Psoas muscle (tissue), 7 donors: ENCODE measurements at regions not wholly inside any gene's neighbourhood (a gene's known extent, or its start where the extent isn't known, plus 50 kb on each side); places are given as distances from the start of the nearest gene placed in this dataset.

Experiments used
- ATAC-seq, 4 donors: fragments of 200-7000 bp; cut with Tn5 transposase; one replicate each; pipeline ENCODE4 v1.9.1; 2020; ENCODE audit warnings: moderate library complexity in 3 of 4, mild to moderate bottlenecking in 2 of 4
- DNase-seq, 2 donors: peaks; one replicate each; pipeline ENCODE4 v3.0.0-alpha.2; 2020
- H3K27ac ChIP-seq: fragments of 200-600 bp; one replicate; pipeline ENCODE4 v1.8.0; 2022
- H3K27me3 ChIP-seq, 3 donors: fragments of 200-600 bp in 1 of 3; one replicate each; pipeline versions ENCODE4 v1.6.1 to v1.8.0; 2013 to 2022; ENCODE audit warnings: low read length in 2 of 3, mild to moderate bottlenecking in 2 of 3, moderate library complexity in 1 of 3; ENCODE audit not compliant: insufficient read depth in 3 of 3
- H3K36me3 ChIP-seq, 2 donors: fragments of 200-600 bp in 1 of 2; one replicate each; pipeline versions ENCODE4 v1.6.1 to v1.8.0; 2013 to 2022; ENCODE audit warnings: low read depth in 1 of 2, mild to moderate bottlenecking in 1 of 2, moderate library complexity in 1 of 2; ENCODE audit not compliant: insufficient read depth in 1 of 2
- H3K4me1 ChIP-seq: fragments of 200-600 bp; one replicate; pipeline ENCODE4 v1.8.0; 2022
- H3K4me3 ChIP-seq: fragments of 200-600 bp; one replicate; pipeline ENCODE4 v1.8.0; 2022; ENCODE audit warnings: mild to moderate bottlenecking
- H3K9me3 ChIP-seq: fragments of 200-600 bp; one replicate; pipeline ENCODE4 v1.8.0; 2022
- WGBS, 3 donors: extraction: QIAGEN DNeasy Blood & Tissue Kit; methylation state at CpG; one replicate each; pipeline versions ENCODE4 v1.1.6 to v1.1.7; 2013; 5-methylcytosine and 5-hydroxymethylcytosine counted together
- intact Hi-C, 2 donors: fragments of 100-400 bp; cut with DNase I; formaldehyde crosslinking; loops; one replicate each; pipeline versions ENCODE4 v1.11.0 to v1.14.2; 2022
- TF ChIP-seq, protein P1 (sequence below): fragments of 200-600 bp; IDR thresholded peaks from one replicate; pipeline ENCODE4 v1.8.0; 2022; ENCODE audit warnings: antibody characterized with exemption
- donor health status: healthy with polysubstance abuse.
- donor health status: DM: no; HTN: no; CAD: no; lungs with moderate emphysema.
- donor health status: Bipolar disorder and iron deficiency.
- donor health status: healthy.
- donor health status: DM: yes; HTN: yes; CAD: no.
- donor health status: DM: no; HTN: no; CAD: no.
- donor health status: DM: yes; HTN: yes; CAD: no.

DNA sequence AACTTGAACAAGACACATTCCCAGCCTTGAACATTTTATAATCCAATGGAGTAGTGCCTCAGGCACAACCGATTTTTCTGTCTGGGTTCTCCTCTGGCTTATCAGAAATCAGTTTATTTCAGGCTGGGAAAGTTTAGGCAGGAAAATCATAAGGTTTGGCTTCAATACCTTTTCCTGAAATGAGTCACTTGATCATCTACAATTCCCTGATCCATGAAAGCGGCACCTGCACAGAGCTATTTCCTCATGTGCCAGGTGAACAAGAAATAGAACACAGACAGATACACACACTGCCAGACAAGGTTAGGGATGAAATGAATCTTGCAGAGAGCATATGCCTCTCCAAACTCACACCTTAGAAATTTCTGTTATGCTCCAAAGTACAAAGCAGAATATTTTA, 106.7 kb upstream of the OR9G4 start:
- Histone ChIP-seq H3K4me3 (no peak overlapping the region), H3K27ac (no peak overlapping the region), H3K4me1 (no peaks in the 10 kb centered on the region), H3K9me3 (no peaks in the 10 kb centered on the region), H3K27me3 (peaks cover 0 to 4% (median 0%) of the 10 kb centered on the region in 3 donors), H3K36me3 (no peaks in the 10 kb centered on the region)
- intact Hi-C loops, result no loop called here
- TF ChIP-seq, protein P1, sequence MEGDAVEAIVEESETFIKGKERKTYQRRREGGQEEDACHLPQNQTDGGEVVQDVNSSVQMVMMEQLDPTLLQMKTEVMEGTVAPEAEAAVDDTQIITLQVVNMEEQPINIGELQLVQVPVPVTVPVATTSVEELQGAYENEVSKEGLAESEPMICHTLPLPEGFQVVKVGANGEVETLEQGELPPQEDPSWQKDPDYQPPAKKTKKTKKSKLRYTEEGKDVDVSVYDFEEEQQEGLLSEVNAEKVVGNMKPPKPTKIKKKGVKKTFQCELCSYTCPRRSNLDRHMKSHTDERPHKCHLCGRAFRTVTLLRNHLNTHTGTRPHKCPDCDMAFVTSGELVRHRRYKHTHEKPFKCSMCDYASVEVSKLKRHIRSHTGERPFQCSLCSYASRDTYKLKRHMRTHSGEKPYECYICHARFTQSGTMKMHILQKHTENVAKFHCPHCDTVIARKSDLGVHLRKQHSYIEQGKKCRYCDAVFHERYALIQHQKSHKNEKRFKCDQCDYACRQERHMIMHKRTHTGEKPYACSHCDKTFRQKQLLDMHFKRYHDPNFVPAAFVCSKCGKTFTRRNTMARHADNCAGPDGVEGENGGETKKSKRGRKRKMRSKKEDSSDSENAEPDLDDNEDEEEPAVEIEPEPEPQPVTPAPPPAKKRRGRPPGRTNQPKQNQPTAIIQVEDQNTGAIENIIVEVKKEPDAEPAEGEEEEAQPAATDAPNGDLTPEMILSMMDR, result no peak
- no peak for ATAC-seq
- 74 to 83% (median 79%) methylated on average over 2 of the region's 2 CpGs for WGBS, 3 donors
- DNase-seq, result no peak

DNA sequence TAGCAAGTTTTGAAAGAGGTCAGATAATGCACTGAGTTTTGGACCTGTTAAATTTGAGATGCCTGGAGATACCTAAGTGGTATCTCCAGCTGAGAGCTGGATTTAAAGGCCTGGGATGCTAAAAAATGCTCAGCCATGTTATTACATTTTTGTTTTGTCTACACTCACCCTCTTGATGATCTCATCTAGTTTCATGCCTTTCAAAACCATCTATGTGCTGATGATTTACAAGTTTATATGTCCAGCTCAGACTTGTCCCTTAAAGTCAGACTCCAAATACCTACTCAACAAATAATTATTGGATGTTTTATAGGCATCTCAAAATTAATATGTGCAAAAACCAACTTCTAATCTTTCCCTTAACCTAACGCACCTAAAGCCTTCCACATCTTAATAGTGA, 103.6 kb upstream of the OR9G4 start:
- H3K9me3 ChIP-seq, result no peaks in the 10 kb centered on the region
- H3K27me3 ChIP-seq, result no peaks in the 10 kb centered on the region

DNA sequence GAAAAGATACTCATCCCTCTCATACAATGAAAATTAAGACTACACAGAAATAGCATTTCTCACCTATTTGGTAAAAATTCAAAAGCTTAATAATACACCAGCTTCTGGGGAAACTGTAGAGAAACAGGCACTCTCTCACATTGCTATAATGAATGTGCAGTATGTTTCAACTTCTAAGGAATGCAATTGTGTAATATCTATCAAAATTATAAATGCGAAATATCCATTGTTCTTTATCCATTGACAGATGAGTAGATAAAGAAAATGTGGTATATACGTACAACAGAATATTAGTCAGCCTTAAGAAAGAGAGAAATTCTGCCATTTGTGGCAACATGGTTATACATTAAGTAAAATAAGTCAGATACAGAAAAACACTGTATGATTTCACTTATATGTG, 101.4 kb upstream of the OR9G4 start:
- TF ChIP-seq, protein P1, result no peak
- Histone ChIP-seq H3K27me3 (peaks cover 0 to 1% (median 0%) of the 10 kb centered on the region in 3 donors), H3K4me3 (no peak overlapping the region), H3K27ac (no peak overlapping the region), H3K36me3 (no peaks in the 10 kb centered on the region), H3K4me1 (no peaks in the 10 kb centered on the region), H3K9me3 (no peaks in the 10 kb centered on the region)
- intact Hi-C loops, result loop anchor here (10.0 kb wide), 2 partner anchors 395 to 495 kb away; no protein-coding TSS in a partner anchor
- no peak for ATAC-seq
- no peak for DNase-seq
- 88 to 91% (median 90%) methylated on average over 2 of the region's 2 CpGs for WGBS, 3 donors

More for the DNA sequence above, 103.6 kb upstream of the OR9G4 start:
- H3K4me1 ChIP-seq, result no peaks in the 10 kb centered on the region
- TF ChIP-seq, protein P1, result no peak
- H3K27ac ChIP-seq, result no peak overlapping the region
- DNase-seq (no peak), ATAC-seq (no peak)
- 93 to 97% (median 93%) methylated on average over 1 of the region's 1 CpG for WGBS, 3 donors
- intact Hi-C loops, result no loop called here
- no peaks in the 10 kb centered on the region for H3K36me3 ChIP-seq
- no peak overlapping the region for H3K4me3 ChIP-seq

DNA sequence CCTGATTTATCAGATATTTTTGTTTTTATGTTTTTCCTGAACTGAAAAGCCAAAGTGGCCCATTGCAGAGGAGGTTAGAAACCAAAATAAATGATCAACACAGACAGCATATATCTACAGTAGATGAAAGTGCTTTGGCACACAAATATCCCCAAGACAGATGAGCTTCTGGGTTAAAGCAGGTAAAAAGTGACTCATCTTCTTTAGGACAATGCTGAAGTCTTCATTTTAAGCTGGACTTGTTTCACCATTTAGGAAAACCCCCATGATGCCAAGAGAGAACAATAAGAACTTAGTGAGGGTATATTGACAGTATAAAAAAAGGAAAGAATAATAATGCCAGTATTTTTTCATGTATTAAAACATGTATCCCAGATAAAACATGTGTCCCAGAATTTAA, 100.8 kb upstream of the OR9G4 start:
- Histone ChIP-seq H3K27ac (no peak overlapping the region), H3K4me1 (no peaks in the 10 kb centered on the region), H3K36me3 (no peaks in the 10 kb centered on the region), H3K4me3 (no peak overlapping the region), H3K27me3 (peaks cover 0 to 2% (median 0%) of the 10 kb centered on the region in 3 donors), H3K9me3 (no peaks in the 10 kb centered on the region)
- TF ChIP-seq, protein P1, result no peak
- DNase-seq (no peak), ATAC-seq (no peak)
- intact Hi-C loops, result loop anchor here (10.0 kb wide), 2 partner anchors 396 to 496 kb away; no protein-coding TSS in a partner anchor

DNA sequence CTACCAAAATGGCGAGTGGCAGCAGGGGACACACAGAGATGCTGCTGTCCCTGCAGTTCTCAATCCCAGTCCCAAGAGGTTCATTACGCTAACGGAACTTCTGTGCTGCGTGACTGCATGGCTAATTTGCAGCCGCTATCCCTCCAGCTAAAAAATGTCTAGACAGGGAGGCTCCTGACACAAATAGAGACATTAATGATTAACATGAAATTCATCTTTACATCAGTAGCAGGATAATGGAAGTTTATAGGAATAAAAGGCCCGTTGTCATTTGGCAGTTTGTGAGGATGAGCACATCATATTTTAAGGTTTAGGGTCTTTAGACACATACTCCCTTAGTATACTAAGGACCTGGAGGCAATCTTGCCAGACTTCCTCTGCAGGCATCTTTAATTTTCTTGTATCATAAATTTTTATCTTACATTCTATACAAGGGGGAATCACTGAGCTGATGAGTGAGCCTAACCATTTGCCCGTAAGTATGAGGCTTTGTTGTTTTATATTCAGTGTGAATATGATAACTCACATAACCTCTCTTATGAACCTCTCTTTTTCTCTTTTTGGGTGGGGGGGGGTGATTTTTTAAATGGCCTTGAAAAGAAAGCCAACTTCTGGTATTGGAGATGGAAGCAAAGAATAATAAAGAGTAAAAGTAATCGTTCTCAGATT, 99.8 kb upstream of the OR9G4 start:
- Histone ChIP-seq H3K4me1 (no peaks in the 10 kb centered on the region), H3K9me3 (no peaks in the 10 kb centered on the region), H3K27me3 (peaks cover 0 to 2% (median 0%) of the 10 kb centered on the region in 3 donors), H3K36me3 (no peaks in the 10 kb centered on the region), H3K4me3 (no peak overlapping the region), H3K27ac (no peak overlapping the region)
- DNase-seq (no peak), ATAC-seq (no peak)
- TF ChIP-seq, protein P1, result no peak
- WGBS, 3 donors, result 43 to 56% (median 46%) methylated on average over 8 of the region's 8 CpGs
- intact Hi-C loops, result loop anchor here (10.0 kb wide), 2 partner anchors 397 to 497 kb away; no protein-coding TSS in a partner anchor
